Lung (tissue), 11 donors: ENCODE measurements at regions not wholly inside any gene's neighbourhood (a gene's known extent, or its start where the extent isn't known, plus 50 kb on each side); places are given as distances from the start of the nearest gene placed in this dataset.

Source experiments
- ATAC-seq: fragments of 200-7000 bp; cut with Tn5 transposase; one replicate; pipeline ENCODE4 v1.9.1; 2020; ENCODE audit warnings: moderate number of reproducible peaks; ENCODE audit not compliant: insufficient read depth, low FRiP score
- DNase-seq, 3 donors: peaks; one replicate each; pipeline ENCODE4 v3.0.0-alpha.2; 2013 to 2017
- H3K27ac ChIP-seq, 2 donors: one replicate each; pipeline ENCODE4 v1.5.1; 2013; ENCODE audit warnings: mild to moderate bottlenecking in 2 of 2, moderate library complexity in 2 of 2, control low read depth in 1 of 2, inconsistent platforms in 1 of 2, low read depth in 1 of 2, low read length in 1 of 2
- H3K27me3 ChIP-seq, 3 donors: one replicate each; pipeline ENCODE4 v1.5.1; 2013; ENCODE audit warnings: low read length in 2 of 3; ENCODE audit not compliant: control insufficient read depth in 3 of 3, insufficient read depth in 3 of 3
- H3K36me3 ChIP-seq, 4 donors: one replicate each; pipeline ENCODE4 v1.5.1; 2013; ENCODE audit warnings: low read length in 4 of 4, mild to moderate bottlenecking in 1 of 4, moderate library complexity in 1 of 4; ENCODE audit not compliant: control insufficient read depth in 4 of 4, insufficient read depth in 4 of 4
- H3K4me1 ChIP-seq, 5 donors: one replicate each; pipeline ENCODE4 v1.5.1; 2013; ENCODE audit warnings: low read length in 5 of 5, mild to moderate bottlenecking in 2 of 5, moderate library complexity in 1 of 5; ENCODE audit not compliant: control insufficient read depth in 5 of 5, insufficient read depth in 5 of 5
- H3K4me3 ChIP-seq: one replicate; pipeline ENCODE4 v1.5.1; 2013; ENCODE audit warnings: mild to moderate bottlenecking, control low read depth, moderate library complexity
- H3K9ac ChIP-seq, 2 donors: one replicate each; pipeline ENCODE4 v1.5.1; 2013; ENCODE audit warnings: low read length in 2 of 2, control low read depth in 1 of 2; ENCODE audit not compliant: insufficient read depth in 1 of 2
- H3K9me3 ChIP-seq, 4 donors: one replicate each; pipeline ENCODE4 v1.5.1; 2013; ENCODE audit warnings: low read length in 3 of 4, mild to moderate bottlenecking in 1 of 4, moderate library complexity in 1 of 4; ENCODE audit not compliant: control insufficient read depth in 4 of 4, insufficient read depth in 3 of 4
- WGBS, 2 donors: extraction: QIAGEN DNeasy Blood & Tissue Kit; methylation state at CpG; one replicate each; pipeline ENCODE4 v1.1.7; 2013; 5-methylcytosine and 5-hydroxymethylcytosine counted together
- TF ChIP-seq, protein P1 (sequence below): IDR thresholded peaks from 2 replicates; pipeline ENCODE4 v1.5.1; 2012; ENCODE audit warnings: mild to moderate bottlenecking; ENCODE audit errors: control extremely low read depth, extremely low read depth
- donor health status: control.
- donor health status: control.
- donor health status: Bipolar disorder and iron deficiency.
- donor health status: healthy.
- donor health status: DM: yes; HTN: yes; CAD: no.

DNA sequence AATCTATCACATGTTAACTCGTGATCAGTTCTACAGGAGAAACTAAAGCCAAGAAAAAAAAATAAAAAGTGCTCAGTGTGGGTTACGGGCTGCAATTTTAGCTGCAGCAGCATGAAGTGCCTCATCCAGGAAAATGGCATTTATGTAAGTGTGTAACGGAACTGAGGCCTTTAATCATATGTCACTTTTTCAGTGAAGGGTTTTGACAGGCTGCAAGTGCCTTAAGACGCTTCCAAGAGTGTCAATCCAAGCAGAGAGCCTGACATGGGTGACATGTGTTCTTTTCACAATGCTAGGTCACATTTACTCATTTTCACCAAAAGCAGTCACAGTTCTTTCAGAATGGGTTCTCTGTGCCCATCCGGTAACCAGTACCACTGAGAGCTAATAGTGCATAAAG lies 604.6 kb downstream of the RAB28 start:
- no peak for DNase-seq
- no peak overlapping the region for H3K27ac ChIP-seq
- H3K9ac ChIP-seq = no peak overlapping the region
- H3K4me1 ChIP-seq = peaks cover 0 to 9% (median 0%) of the 10 kb centered on the region in 5 donors
- no peaks in the 10 kb centered on the region for H3K27me3 ChIP-seq
- H3K9me3 ChIP-seq = peaks cover 0 to 10% (median 0%) of the 10 kb centered on the region in 4 donors
- no peak for ATAC-seq
- TF ChIP-seq, protein P1, sequence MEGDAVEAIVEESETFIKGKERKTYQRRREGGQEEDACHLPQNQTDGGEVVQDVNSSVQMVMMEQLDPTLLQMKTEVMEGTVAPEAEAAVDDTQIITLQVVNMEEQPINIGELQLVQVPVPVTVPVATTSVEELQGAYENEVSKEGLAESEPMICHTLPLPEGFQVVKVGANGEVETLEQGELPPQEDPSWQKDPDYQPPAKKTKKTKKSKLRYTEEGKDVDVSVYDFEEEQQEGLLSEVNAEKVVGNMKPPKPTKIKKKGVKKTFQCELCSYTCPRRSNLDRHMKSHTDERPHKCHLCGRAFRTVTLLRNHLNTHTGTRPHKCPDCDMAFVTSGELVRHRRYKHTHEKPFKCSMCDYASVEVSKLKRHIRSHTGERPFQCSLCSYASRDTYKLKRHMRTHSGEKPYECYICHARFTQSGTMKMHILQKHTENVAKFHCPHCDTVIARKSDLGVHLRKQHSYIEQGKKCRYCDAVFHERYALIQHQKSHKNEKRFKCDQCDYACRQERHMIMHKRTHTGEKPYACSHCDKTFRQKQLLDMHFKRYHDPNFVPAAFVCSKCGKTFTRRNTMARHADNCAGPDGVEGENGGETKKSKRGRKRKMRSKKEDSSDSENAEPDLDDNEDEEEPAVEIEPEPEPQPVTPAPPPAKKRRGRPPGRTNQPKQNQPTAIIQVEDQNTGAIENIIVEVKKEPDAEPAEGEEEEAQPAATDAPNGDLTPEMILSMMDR = no peak
- 80 to 87% methylated on average over 5 of the region's 5 CpGs for WGBS, 2 donors
- H3K36me3 ChIP-seq = no peaks in the 10 kb centered on the region
- no peak overlapping the region for H3K4me3 ChIP-seq

- 68 to 72% methylated on average over 2 of the region's 2 CpGs for WGBS, 2 donors
- Histone ChIP-seq H3K27me3 (no peaks in the 10 kb centered on the region), H3K9ac (no peak overlapping the region), H3K4me1 (no peaks in the 10 kb centered on the region), H3K36me3 (no peaks in the 10 kb centered on the region), H3K27ac (no peak overlapping the region), H3K4me3 (no peak overlapping the region), H3K9me3 (peaks cover 0 to 10% (median 0%) of the 10 kb centered on the region in 4 donors)
- ATAC-seq = no peak
- TF ChIP-seq, protein P1 = no peak
- DNase-seq = no peak
Observed at GRCh38 chr4:12875640-12876243, 608.4 kb downstream of the RAB28 start.

DNA sequence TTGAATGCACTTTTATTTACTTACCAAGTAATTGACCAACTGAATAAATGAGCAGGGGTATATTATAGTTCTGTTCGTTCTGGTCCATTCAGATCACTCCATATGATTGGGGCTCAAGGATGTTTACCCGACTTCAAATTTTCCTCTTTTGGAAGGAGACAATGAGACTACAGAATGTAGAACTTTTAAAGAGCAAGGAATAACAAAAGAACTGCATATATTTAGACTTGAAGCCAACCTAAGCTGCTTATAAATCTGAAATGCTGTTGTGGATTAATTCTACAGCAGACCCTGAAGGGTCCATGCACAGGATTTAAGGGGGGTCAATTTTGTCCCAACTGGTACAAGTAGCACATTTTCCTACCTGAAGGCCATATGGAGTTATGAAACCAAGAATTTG lies 610.8 kb downstream of the RAB28 start:
- H3K4me3 ChIP-seq = no peak overlapping the region
- no peaks in the 10 kb centered on the region for H3K4me1 ChIP-seq
- H3K36me3 ChIP-seq = no peaks in the 10 kb centered on the region
- TF ChIP-seq, protein P1 = no peak
- DNase-seq = no peak
- H3K27ac ChIP-seq = no peak overlapping the region
- ATAC-seq = no peak
- H3K9me3 ChIP-seq = peaks cover 0 to 10% (median 0%) of the 10 kb centered on the region in 4 donors
- WGBS, 2 donors = 76 to 77% methylated on average over 2 of the region's 2 CpGs
- H3K9ac ChIP-seq = no peak overlapping the region
- H3K27me3 ChIP-seq = no peaks in the 10 kb centered on the region

DNA sequence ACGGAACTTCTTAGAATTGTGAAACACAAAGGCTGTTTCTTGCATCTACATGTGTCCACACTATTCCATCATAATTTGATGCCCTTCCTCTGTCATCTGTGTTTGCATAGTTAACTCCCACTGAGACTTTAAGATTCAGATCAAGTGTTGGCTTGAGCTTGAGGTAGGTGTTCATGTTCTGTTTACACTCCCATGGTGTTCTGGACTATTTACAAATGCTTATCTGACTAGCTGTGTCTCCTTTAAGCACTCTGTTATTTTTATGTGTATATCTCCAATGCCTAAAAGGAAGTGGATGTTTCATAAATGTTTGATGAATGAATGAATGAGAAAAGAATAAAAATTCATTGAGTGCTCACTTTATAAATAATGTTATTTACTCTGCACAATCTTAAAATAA lies 622.7 kb downstream of the RAB28 start:
- Histone ChIP-seq H3K4me3 (no peak overlapping the region), H3K9me3 (no peaks in the 10 kb centered on the region), H3K9ac (no peak overlapping the region), H3K27ac (no peak overlapping the region), H3K27me3 (no peaks in the 10 kb centered on the region), H3K4me1 (no peaks in the 10 kb centered on the region), H3K36me3 (no peaks in the 10 kb centered on the region)
- WGBS, 2 donors = 90 to 93% methylated on average over 1 of the region's 1 CpG
- TF ChIP-seq, protein P1 = no peak
- DNase-seq = no peak
- ATAC-seq = no peak
